ENCODE measurements at regions not wholly inside any gene's neighbourhood (a gene's known extent, or its start where the extent isn't known, plus 50 kb on each side); places are given as distances from the start of the nearest gene placed in this dataset.

- no peak for TF ChIP-seq REST (IDR thresholded peaks at IDR 0.05)
- TF ChIP-seq CTCF (IDR thresholded peaks at IDR 0.05; ENCODE audit: low read depth, low read length, missing input control) = no peak
Observed at GRCh38 chrX:23465985-23466384, 131.3 kb downstream of the PTCHD1 start (continued).

- H3K36me3 ChIP-seq (ENCODE audit: control insufficient read depth in 4 of 4, insufficient read depth in 3 of 4, low read depth in 1 of 4, low read length in 3 of 4) = no peaks in the 10 kb centered on the region
- H3K4me1 ChIP-seq (ENCODE audit: control insufficient read depth in 4 of 4, insufficient read depth in 4 of 4, low read length in 3 of 4) = no peaks in the 10 kb centered on the region
- WGBS = 75% methylated on average over 2 of the region's 2 CpGs
- peaks cover 0 to 3% (median under 1%) of the 10 kb centered on the region in 4 donors for H3K9me3 ChIP-seq (ENCODE audit: control insufficient read depth in 4 of 4, low read length in 3 of 4)
- no peak overlapping the region for H3K27ac ChIP-seq (ENCODE audit: low read depth in 1 of 2, low read length in 2 of 2)
- TF ChIP-seq JUND (IDR thresholded peaks at IDR 0.05) (no peak), HNF4G (IDR thresholded peaks at IDR 0.05) (no peak), HNF4A (conservative IDR thresholded peaks at IDR 0.05) (no peak), ZBTB33 (IDR thresholded peaks at IDR 0.05) (no peak), RAD21 (IDR thresholded peaks at IDR 0.05) (no peak), FOXA2 (IDR thresholded peaks at IDR 0.05) (no peak), ATF3 (IDR thresholded peaks at IDR 0.05) (no peak), FOXA1 (IDR thresholded peaks at IDR 0.05) (no peak), EGR1 (IDR thresholded peaks at IDR 0.05; ENCODE audit: low read depth in 2 of 2) (no peak), RXRA (IDR thresholded peaks at IDR 0.05) (no peak), REST (IDR thresholded peaks at IDR 0.05) (no peak), YY1 (IDR thresholded peaks at IDR 0.05) (no peak), TAF1 (conservative IDR thresholded peaks at IDR 0.05) (no peak), NR2F2 (IDR thresholded peaks at IDR 0.05) (no peak)
- H3K4me3 ChIP-seq (ENCODE audit: low read depth in 1 of 3, low read length in 3 of 3) = no peak overlapping the region
- H3K27me3 ChIP-seq (ENCODE audit: control insufficient read depth in 4 of 4, insufficient read depth in 4 of 4, low read length in 3 of 4) = no peaks in the 10 kb centered on the region
- no peak for DNase-seq (ENCODE audit: low spot score)
- H3K9ac ChIP-seq (ENCODE audit: low read depth in 1 of 2, low read length in 2 of 2) = no peak overlapping the region
Observed at GRCh38 chrX:23478056-23478455, 143.4 kb downstream of the PTCHD1 start.

All from liver (tissue), 8 donors.